Activated CD4-positive, alpha-beta T cell treated with anti-CD3 and anti-CD28 coated beads, Interleukin-2, Interleukin-4, amounts not matched to agents 100 ng/mL and 50 ng/mL, durations not matched to agents 16 hours and 8 hours (primary cell): ENCODE measurements at regions not wholly inside any gene's neighbourhood (a gene's known extent, or its start where the extent isn't known, plus 50 kb on each side); places are given as distances from the start of the nearest gene placed in this dataset.
"Not testable (repeated sequence)": the region's sequence is repeated elsewhere in the genome, so short reads cannot be mapped to it uniquely, and the experiment has no call there.

ENCODE experiments used
- DNase-seq: peaks from one replicate; pipeline ENCODE4 v3.0.0-alpha.2; 2020; ENCODE audit warnings: low spot score

- DNase-seq: no peak
These were observed 150.2 kb upstream of the TMPRSS15 start for GRCh38 chr21:18553786-18554185.

GRCh38 chr21:18567770-18568169, 164.2 kb upstream of the TMPRSS15 start:
- DNase-seq: not testable (repeated sequence)

- no peak for DNase-seq
These were observed 184.5 kb upstream of the TMPRSS15 start for GRCh38 chr21:18588001-18588662.

- DNase-seq: no peak
These were observed 197.6 kb upstream of the TMPRSS15 start for GRCh38 chr21:18601146-18601545.

- no peak for DNase-seq
These were observed 199.1 kb upstream of the TMPRSS15 start for GRCh38 chr21:18602711-18603110.

GRCh38 chr21:18603261-18603660, 199.7 kb upstream of the TMPRSS15 start:
- DNase-seq: no peak

- no peak for DNase-seq
These were observed 200.4 kb upstream of the TMPRSS15 start for GRCh38 chr21:18603980-18604379.

GRCh38 chr21:18608226-18608625, 204.6 kb upstream of the TMPRSS15 start:
- no peak for DNase-seq

- no peak for DNase-seq
These were observed 210.7 kb upstream of the TMPRSS15 start for GRCh38 chr21:18614303-18614702.

GRCh38 chr21:18617291-18617690, 213.7 kb upstream of the TMPRSS15 start:
- DNase-seq: no peak

GRCh38 chr21:18620436-18620835, 216.9 kb upstream of the TMPRSS15 start:
- DNase-seq: no peak

GRCh38 chr21:18622383-18622782, 218.8 kb upstream of the TMPRSS15 start:
- no peak for DNase-seq

GRCh38 chr21:18630446-18630845, 226.9 kb upstream of the TMPRSS15 start:
- DNase-seq: no peak

GRCh38 chr21:18636897-18637296, 233.3 kb upstream of the TMPRSS15 start:
- no peak for DNase-seq

- DNase-seq: no peak
These were observed 242.5 kb upstream of the TMPRSS15 start for GRCh38 chr21:18646116-18646515.

GRCh38 chr21:18655931-18656330, 252.3 kb upstream of the TMPRSS15 start:
- no peak for DNase-seq

GRCh38 chr21:18661842-18662241, 258.3 kb upstream of the TMPRSS15 start:
- DNase-seq: no peak

GRCh38 chr21:18663663-18664062, 260.1 kb upstream of the TMPRSS15 start:
- no peak for DNase-seq

GRCh38 chr21:18666725-18667124, 263.1 kb upstream of the TMPRSS15 start:
- no peak for DNase-seq

- DNase-seq: no peak
These were observed 270.2 kb upstream of the TMPRSS15 start for GRCh38 chr21:18673789-18674188.

GRCh38 chr21:18677632-18678031, 274.0 kb upstream of the TMPRSS15 start:
- no peak for DNase-seq

- no peak for DNase-seq
These were observed 302.4 kb upstream of the TMPRSS15 start for GRCh38 chr21:18705971-18706370.

- DNase-seq: no peak
These were observed 308.1 kb upstream of the TMPRSS15 start for GRCh38 chr21:18711662-18712061.

- no peak for DNase-seq
These were observed 312.0 kb upstream of the TMPRSS15 start for GRCh38 chr21:18715606-18716005.
